B cell (primary cell): ENCODE measurements at regions not wholly inside any gene's neighbourhood (a gene's known extent, or its start where the extent isn't known, plus 50 kb on each side); places are given as distances from the start of the nearest gene placed in this dataset.

Source experiments
- ATAC-seq: fragments of 200-7000 bp; cut with Tn5 transposase; one replicate; pipeline ENCODE4 v1.10.0; 2021; ENCODE audit warnings: low read depth, mild to moderate bottlenecking, moderate number of reproducible peaks, moderate library complexity
- CTCF ChIA-PET: fragments of 350-600 bp; sonication (Branson Sonifier 250); formaldehyde crosslinking; loops from one replicate; lab custom pipeline; 2021; ENCODE audit warnings: antibody characterized with exemption, inconsistent platforms; lab: Charles Lee
- POLR2A ChIA-PET: fragments of 350-600 bp; sonication (Branson Sonifier 250); formaldehyde crosslinking; loops from one replicate; lab custom pipeline; 2021; ENCODE audit warnings: antibody characterized with exemption; lab: Charles Lee
- DNase-seq: peaks from one replicate; pipeline ENCODE4 v3.0.0; 2013
- H2AFZ ChIP-seq: 2 replicates; pipeline ENCODE4 v1.6.1; 2012; ENCODE audit warnings: mild to moderate bottlenecking, low read depth, low read length; ENCODE audit not compliant: insufficient read depth, poor library complexity, severe bottlenecking
- H3K27ac ChIP-seq, 2 donors: 1 replicate in 1 of 2; 2 replicates in 1 of 2; pipeline ENCODE4 v1.5.1; 2012 to 2013; ENCODE audit warnings: low read length in 2 of 2, mild to moderate bottlenecking in 2 of 2, moderate library complexity in 1 of 2
- H3K27me3 ChIP-seq, 4 experiments: fragments of 200-600 bp in 1 of 4; sonication (generic) in 1 of 4; replicated peaks in 1 of 4; 1 replicate in 2 of 4; 2 replicates in 2 of 4; pipeline versions ENCODE4 v1.6.1 to v1.7.0; 2013 to 2016; ENCODE audit warnings: low read length in 3 of 4, mild to moderate bottlenecking in 2 of 4, mixed read lengths in 1 of 4, moderate library complexity in 1 of 4; ENCODE audit not compliant: insufficient read depth in 4 of 4, control insufficient read depth in 3 of 4; ENCODE audit errors: control extremely low read depth in 1 of 4
- H3K36me3 ChIP-seq, 2 experiments: replicated peaks in 1 of 2; 1 replicate in 1 of 2; 2 replicates in 1 of 2; pipeline versions ENCODE4 v1.6.1 to v1.7.1; 2013; ENCODE audit warnings: low read length in 1 of 2; ENCODE audit not compliant: insufficient read depth in 2 of 2, control insufficient read depth in 1 of 2; ENCODE audit errors: control extremely low read depth in 1 of 2, extremely low read depth in 1 of 2
- H3K4me1 ChIP-seq, 2 donors: fragments of 200-600 bp in 1 of 2; sonication (generic) in 1 of 2; 1 replicate in 1 of 2; 2 replicates in 1 of 2; pipeline versions ENCODE4 v1.5.1 to v1.6.1; 2013 to 2017; ENCODE audit warnings: low read length in 2 of 2; ENCODE audit not compliant: control insufficient read depth in 2 of 2, insufficient read depth in 2 of 2
- H3K4me2 ChIP-seq: replicated peaks from 2 replicates; pipeline ENCODE3; 2012; ENCODE audit warnings: mild to moderate bottlenecking, low read depth, low read length; ENCODE audit not compliant: poor library complexity, severe bottlenecking
- H3K4me3 ChIP-seq, 5 experiments: fragments of 200-600 bp in 1 of 5; sonication (generic) in 1 of 5; 1 replicate in 3 of 5; 2 replicates in 2 of 5; pipeline versions ENCODE4 v1.5.1 to v1.7.0; 2011 to 2016; ENCODE audit warnings: low read length in 4 of 5, mild to moderate bottlenecking in 4 of 5, low read depth in 2 of 5, control low read depth in 1 of 5, moderate library complexity in 1 of 5; ENCODE audit not compliant: insufficient read depth in 1 of 5; ENCODE audit errors: control extremely low read depth in 1 of 5, extremely low read depth in 1 of 5
- H3K79me2 ChIP-seq: fragments of 200-600 bp; sonication (generic); one replicate; pipeline ENCODE4 v1.6.0; 2016; ENCODE audit warnings: low read length; ENCODE audit not compliant: control insufficient read depth, insufficient read depth
- H3K9ac ChIP-seq: fragments of 200-600 bp; sonication (generic); 2 replicates; pipeline ENCODE4 v1.6.1; 2017; ENCODE audit warnings: mild to moderate bottlenecking, low read length, moderate library complexity
- H3K9me3 ChIP-seq, 3 donors: one replicate each; pipeline versions ENCODE4 v1.6.1 to v1.7.1; 2013; ENCODE audit warnings: low read length in 2 of 3; ENCODE audit not compliant: control insufficient read depth in 2 of 3, insufficient read depth in 1 of 3; ENCODE audit errors: control extremely low read depth in 1 of 3
- H4K20me1 ChIP-seq: 2 replicates; pipeline ENCODE4 v1.6.0; 2012; ENCODE audit warnings: mild to moderate bottlenecking, low read length; ENCODE audit not compliant: insufficient read depth, control insufficient read depth, poor library complexity, severe bottlenecking
- H3K27ac Mint-ChIP-seq: one replicate; pipeline ENCODE4 v1.8.0; 2021; ENCODE audit warnings: mixed read lengths
- H3K27me3 Mint-ChIP-seq: one replicate; pipeline ENCODE4 v1.8.0; 2021; ENCODE audit warnings: mixed read lengths
- H3K4me1 Mint-ChIP-seq: one replicate; pipeline ENCODE4 v1.8.0; 2021; ENCODE audit warnings: mixed read lengths
- H3K4me3 Mint-ChIP-seq: one replicate; pipeline ENCODE4 v1.8.0; 2021; ENCODE audit warnings: mixed read lengths
- H3K9me3 Mint-ChIP-seq: one replicate; pipeline ENCODE4 v1.8.0; 2022; ENCODE audit warnings: mixed read lengths; ENCODE audit not compliant: insufficient read depth
- EZH2 ChIP-seq: IDR thresholded peaks from 2 replicates; pipeline ENCODE4 v1.6.1; 2012; ENCODE audit warnings: borderline replicate concordance, low read depth, mild to moderate bottlenecking, moderate library complexity, low read length; ENCODE audit not compliant: insufficient read depth, poor library complexity, severe bottlenecking
- WGBS: methylation state at CpG from one replicate; pipeline ENCODE4 v1.1.5; 2013; ENCODE audit warnings: missing lambda C conversion rate; ENCODE audit not compliant: insufficient coverage; 5-methylcytosine and 5-hydroxymethylcytosine counted together
- intact Hi-C: fragments of 100-400 bp; cut with micrococcal nuclease; formaldehyde crosslinking; loops from one replicate; pipeline ENCODE4 v1.10.0; 2022
- TF ChIP-seq, protein P1 (sequence below): fragments of 200-600 bp; IDR thresholded peaks from one replicate; pipeline ENCODE4 v1.8.0; 2022; ENCODE audit warnings: antibody characterized with exemption, mild to moderate bottlenecking

DNA sequence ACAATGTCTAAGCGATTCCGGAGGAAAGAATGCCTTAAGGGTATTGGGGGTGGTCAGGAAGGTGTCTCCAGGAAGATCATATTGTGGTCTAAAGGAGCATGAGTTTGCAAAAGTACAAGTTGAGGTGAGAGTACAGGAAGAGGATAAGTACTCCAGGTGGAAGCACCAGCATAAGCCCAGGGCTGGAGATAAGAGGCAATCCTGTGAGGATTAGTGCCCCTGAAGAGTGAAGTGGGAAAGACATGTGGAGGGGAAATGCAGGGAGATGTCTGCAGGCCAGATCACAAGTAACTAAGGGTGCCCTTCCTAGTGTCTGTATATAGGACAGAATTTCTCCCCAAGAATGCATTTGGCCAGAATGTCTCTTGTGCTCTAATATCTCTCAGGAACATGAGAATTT is 188.3 kb upstream of the DPT start:
- TF ChIP-seq, protein P1, sequence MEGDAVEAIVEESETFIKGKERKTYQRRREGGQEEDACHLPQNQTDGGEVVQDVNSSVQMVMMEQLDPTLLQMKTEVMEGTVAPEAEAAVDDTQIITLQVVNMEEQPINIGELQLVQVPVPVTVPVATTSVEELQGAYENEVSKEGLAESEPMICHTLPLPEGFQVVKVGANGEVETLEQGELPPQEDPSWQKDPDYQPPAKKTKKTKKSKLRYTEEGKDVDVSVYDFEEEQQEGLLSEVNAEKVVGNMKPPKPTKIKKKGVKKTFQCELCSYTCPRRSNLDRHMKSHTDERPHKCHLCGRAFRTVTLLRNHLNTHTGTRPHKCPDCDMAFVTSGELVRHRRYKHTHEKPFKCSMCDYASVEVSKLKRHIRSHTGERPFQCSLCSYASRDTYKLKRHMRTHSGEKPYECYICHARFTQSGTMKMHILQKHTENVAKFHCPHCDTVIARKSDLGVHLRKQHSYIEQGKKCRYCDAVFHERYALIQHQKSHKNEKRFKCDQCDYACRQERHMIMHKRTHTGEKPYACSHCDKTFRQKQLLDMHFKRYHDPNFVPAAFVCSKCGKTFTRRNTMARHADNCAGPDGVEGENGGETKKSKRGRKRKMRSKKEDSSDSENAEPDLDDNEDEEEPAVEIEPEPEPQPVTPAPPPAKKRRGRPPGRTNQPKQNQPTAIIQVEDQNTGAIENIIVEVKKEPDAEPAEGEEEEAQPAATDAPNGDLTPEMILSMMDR, result no peak
- TF ChIP-seq EZH2, result no peak

DNA sequence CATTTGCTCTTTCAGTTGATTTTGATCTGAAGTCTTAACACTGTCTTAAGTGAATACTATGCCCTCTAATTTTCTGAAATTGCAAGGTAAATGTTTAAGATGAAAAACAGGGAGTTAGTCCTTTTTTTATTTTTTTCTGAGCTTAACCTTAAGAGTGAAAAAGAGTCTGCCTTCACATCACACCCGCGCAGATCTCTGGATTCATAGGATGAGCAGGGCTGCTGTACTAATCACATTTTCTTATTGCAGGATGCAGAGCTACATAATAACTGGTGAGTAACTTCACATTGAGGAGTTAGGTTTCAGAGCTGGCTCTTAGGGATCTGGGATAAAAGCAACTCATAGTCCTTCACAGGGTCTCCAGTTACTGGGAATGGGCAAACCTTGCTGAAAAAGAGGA is 188.7 kb upstream of the ATP1B1 start:
- no peaks in the 10 kb centered on the region for H3K27me3 ChIP-seq
- no peak overlapping the region for H3K9ac ChIP-seq
- no peaks in the 10 kb centered on the region for H3K27me3 Mint-ChIP-seq
- intact Hi-C loops, result no loop called here
- H4K20me1 ChIP-seq, result no peaks in the 10 kb centered on the region
- H3K79me2 ChIP-seq, result no peaks in the 10 kb centered on the region
- no peaks in the 10 kb centered on the region for H3K9me3 Mint-ChIP-seq
- no peaks in the 10 kb centered on the region for H3K4me1 Mint-ChIP-seq
- H3K4me3 ChIP-seq, result no peak overlapping the region
- H3K27ac Mint-ChIP-seq, result no peak overlapping the region
- POLR2A ChIA-PET, result no interaction called here
- no peak overlapping the region for H2AFZ ChIP-seq
- CTCF ChIA-PET, result no interaction called here
- no peaks in the 10 kb centered on the region for H3K9me3 ChIP-seq
- H3K27ac ChIP-seq, result no peak overlapping the region
- ATAC-seq, result no peak
- H3K36me3 ChIP-seq, result no peaks in the 10 kb centered on the region
- no peak for TF ChIP-seq EZH2
- TF ChIP-seq, protein P1, result no peak
- 100% methylated on average over 1 of the region's 2 CpGs for WGBS
- no peak overlapping the region for H3K4me2 ChIP-seq
- H3K4me1 ChIP-seq, result no peaks in the 10 kb centered on the region
- H3K4me3 Mint-ChIP-seq, result no peak overlapping the region
- no peak for DNase-seq

More for the DNA sequence above, 188.3 kb upstream of the DPT start:
- Mint-ChIP-seq H3K27me3 (no peaks in the 10 kb centered on the region), H3K27ac (no peak overlapping the region), H3K4me3 (no peak overlapping the region), H3K9me3 (no peaks in the 10 kb centered on the region), H3K4me1 (no peaks in the 10 kb centered on the region)
- H3K4me1 ChIP-seq, result no peaks in the 10 kb centered on the region
- H3K4me2 ChIP-seq, result no peak overlapping the region
- no peak overlapping the region for H3K9ac ChIP-seq
- H3K27ac ChIP-seq, result no peak overlapping the region
- H2AFZ ChIP-seq, result no peak overlapping the region
- no peaks in the 10 kb centered on the region for H3K79me2 ChIP-seq
- WGBS, result 80% methylated on average over 1 of the region's 2 CpGs
- no peak overlapping the region for H3K4me3 ChIP-seq
- no peaks in the 10 kb centered on the region for H3K9me3 ChIP-seq
- no peaks in the 10 kb centered on the region for H3K27me3 ChIP-seq
- CTCF ChIA-PET, result no interaction called here
- no peaks in the 10 kb centered on the region for H4K20me1 ChIP-seq
- intact Hi-C loops, result no loop called here
- H3K36me3 ChIP-seq, result no peaks in the 10 kb centered on the region
- POLR2A ChIA-PET, result no interaction called here
- no peak for DNase-seq
- ATAC-seq, result no peak
